Kidney epithelial cell (primary cell): ENCODE measurements at regions not wholly inside any gene's neighbourhood (a gene's known extent, or its start where the extent isn't known, plus 50 kb on each side); places are given as distances from the start of the nearest gene placed in this dataset.

Experiments
- DNase-seq: peaks from one replicate; pipeline ENCODE4 v3.0.0-alpha.2; 2010; ENCODE audit warnings: low read depth
- H3K27me3 ChIP-seq: 2 replicates; pipeline ENCODE4 v1.6.0; 2011; ENCODE audit warnings: low read length; ENCODE audit not compliant: control insufficient read depth, insufficient read depth
- H3K36me3 ChIP-seq: 2 replicates; pipeline ENCODE4 v1.5.1; 2011; ENCODE audit warnings: low read length; ENCODE audit not compliant: control insufficient read depth, insufficient read depth
- H3K4me3 ChIP-seq: 2 replicates; pipeline ENCODE4 v1.5.1; 2011; ENCODE audit warnings: low read depth, mild to moderate bottlenecking, control low read depth, low read length
- CTCF ChIP-seq: IDR thresholded peaks from 2 replicates; pipeline ENCODE4 v1.5.1; 2011; ENCODE audit warnings: mild to moderate bottlenecking, moderate library complexity, low read length, control low read depth, inconsistent platforms; ENCODE audit not compliant: insufficient read depth, poor library complexity, severe bottlenecking

- Histone ChIP-seq H3K27me3 (no peaks in the 10 kb centered on the region), H3K36me3 (no peaks in the 10 kb centered on the region), H3K4me3 (no peak overlapping the region)
- no peak for DNase-seq
- TF ChIP-seq CTCF: no peak
Observed at GRCh38 chr6:168158980-168159349, 80.0 kb upstream of the FRMD1 start.

- no peak for TF ChIP-seq CTCF
- H3K4me3 ChIP-seq: no peak overlapping the region
- H3K27me3 ChIP-seq: no peaks in the 10 kb centered on the region
- no peak for DNase-seq
- H3K36me3 ChIP-seq: no peaks in the 10 kb centered on the region
Observed at GRCh38 chr6:168158213-168158979, 79.4 kb upstream of the FRMD1 start.

- TF ChIP-seq CTCF: no peak
- no peak overlapping the region for H3K4me3 ChIP-seq
- peak; percentile 60 for DNase-seq
- H3K27me3 ChIP-seq: no peaks in the 10 kb centered on the region
- H3K36me3 ChIP-seq: no peaks in the 10 kb centered on the region
Observed at GRCh38 chr6:168157272-168158212, 78.5 kb upstream of the FRMD1 start.

GRCh38 chr6:168156742-168157265 is 77.8 kb upstream of the FRMD1 start:
- Histone ChIP-seq H3K4me3 (no peak overlapping the region), H3K27me3 (no peaks in the 10 kb centered on the region), H3K36me3 (no peaks in the 10 kb centered on the region)
- TF ChIP-seq CTCF: no peak
- DNase-seq: no peak

- TF ChIP-seq CTCF: no peak
- DNase-seq: no peak
- no peak overlapping the region for H3K4me3 ChIP-seq
Observed at GRCh38 chr6:168155821-168156741, 77.1 kb upstream of the FRMD1 start.

More at GRCh38 chr6:168155821-168156741, 77.1 kb upstream of the FRMD1 start:
- Histone ChIP-seq H3K27me3 (no peaks in the 10 kb centered on the region), H3K36me3 (no peaks in the 10 kb centered on the region)
